ENCODE measurements at regions not wholly inside any gene's neighbourhood (a gene's known extent, or its start where the extent isn't known, plus 50 kb on each side); places are given as distances from the start of the nearest gene placed in this dataset.

DNA sequence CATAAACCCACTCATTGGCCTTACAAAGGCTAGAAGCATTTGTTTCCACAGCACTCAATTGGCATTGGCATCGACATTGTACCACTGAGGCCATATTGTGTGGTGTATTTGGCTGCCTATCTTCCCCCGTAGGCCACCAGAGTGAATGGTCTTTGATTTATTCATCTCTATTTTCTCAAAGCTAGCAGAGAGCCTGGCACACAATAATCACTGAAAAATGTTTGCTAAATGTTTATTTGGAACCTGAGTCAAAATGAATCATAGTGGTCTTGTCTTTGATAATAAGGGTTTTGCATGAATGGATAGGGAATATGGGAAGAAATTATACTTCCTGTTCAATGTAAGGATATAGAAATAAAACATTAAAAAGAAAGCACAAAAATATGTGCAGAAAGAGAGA, 107.3 kb upstream of the SLC8A1 start:
- no peak overlapping the region for H3K4me2 ChIP-seq

GRCh38 chr2:40564184-40564583, 112.3 kb upstream of the SLC8A1 start:
- Histone ChIP-seq H3K4me3 (IDR thresholded peaks at IDR 0.05; ENCODE audit: insufficient read depth, low read depth, low read length) (no peak overlapping the region), H3K27me3 (ENCODE audit: insufficient read depth, low read depth) (no peaks in the 10 kb centered on the region), H3K79me2 (ENCODE audit: insufficient read depth, low read depth) (no peaks in the 10 kb centered on the region), H4K20me1 (ENCODE audit: insufficient read depth) (no peaks in the 10 kb centered on the region), H3K27ac (no peak overlapping the region), H3K4me1 (ENCODE audit: low read depth, poor library complexity, severe bottlenecking) (no peaks in the 10 kb centered on the region), H3K4me2 (no peak overlapping the region), H3K9ac (no peak overlapping the region), H2AFZ (ENCODE audit: low read depth) (no peak overlapping the region), H3K36me3 (ENCODE audit: insufficient read depth) (no peaks in the 10 kb centered on the region)
- TF ChIP-seq, protein P1, sequence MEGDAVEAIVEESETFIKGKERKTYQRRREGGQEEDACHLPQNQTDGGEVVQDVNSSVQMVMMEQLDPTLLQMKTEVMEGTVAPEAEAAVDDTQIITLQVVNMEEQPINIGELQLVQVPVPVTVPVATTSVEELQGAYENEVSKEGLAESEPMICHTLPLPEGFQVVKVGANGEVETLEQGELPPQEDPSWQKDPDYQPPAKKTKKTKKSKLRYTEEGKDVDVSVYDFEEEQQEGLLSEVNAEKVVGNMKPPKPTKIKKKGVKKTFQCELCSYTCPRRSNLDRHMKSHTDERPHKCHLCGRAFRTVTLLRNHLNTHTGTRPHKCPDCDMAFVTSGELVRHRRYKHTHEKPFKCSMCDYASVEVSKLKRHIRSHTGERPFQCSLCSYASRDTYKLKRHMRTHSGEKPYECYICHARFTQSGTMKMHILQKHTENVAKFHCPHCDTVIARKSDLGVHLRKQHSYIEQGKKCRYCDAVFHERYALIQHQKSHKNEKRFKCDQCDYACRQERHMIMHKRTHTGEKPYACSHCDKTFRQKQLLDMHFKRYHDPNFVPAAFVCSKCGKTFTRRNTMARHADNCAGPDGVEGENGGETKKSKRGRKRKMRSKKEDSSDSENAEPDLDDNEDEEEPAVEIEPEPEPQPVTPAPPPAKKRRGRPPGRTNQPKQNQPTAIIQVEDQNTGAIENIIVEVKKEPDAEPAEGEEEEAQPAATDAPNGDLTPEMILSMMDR (conservative IDR thresholded peaks at IDR 0.05; ENCODE audit: low read depth, low read length) = no peak

More for the DNA sequence above, 107.3 kb upstream of the SLC8A1 start:
- Histone ChIP-seq H2AFZ (ENCODE audit: low read depth) (no peak overlapping the region), H3K9ac (no peak overlapping the region), H3K27ac (no peak overlapping the region), H3K4me3 (IDR thresholded peaks at IDR 0.05; ENCODE audit: insufficient read depth, low read depth, low read length) (no peak overlapping the region), H3K36me3 (ENCODE audit: insufficient read depth) (no peaks in the 10 kb centered on the region), H3K27me3 (ENCODE audit: insufficient read depth, low read depth) (no peaks in the 10 kb centered on the region), H3K79me2 (ENCODE audit: insufficient read depth, low read depth) (no peaks in the 10 kb centered on the region), H4K20me1 (ENCODE audit: insufficient read depth) (no peaks in the 10 kb centered on the region), H3K4me1 (ENCODE audit: low read depth, poor library complexity, severe bottlenecking) (no peaks in the 10 kb centered on the region)
- TF ChIP-seq, protein P1 (conservative IDR thresholded peaks at IDR 0.05; ENCODE audit: low read depth, low read length) = no peak

GRCh38 chr2:40579247-40579646, 127.4 kb upstream of the SLC8A1 start:
- Histone ChIP-seq H3K4me1 (ENCODE audit: low read depth, poor library complexity, severe bottlenecking) (no peaks in the 10 kb centered on the region), H4K20me1 (ENCODE audit: insufficient read depth) (no peaks in the 10 kb centered on the region), H3K36me3 (ENCODE audit: insufficient read depth) (no peaks in the 10 kb centered on the region), H3K27ac (no peak overlapping the region), H3K4me2 (no peak overlapping the region), H3K79me2 (ENCODE audit: insufficient read depth, low read depth) (no peaks in the 10 kb centered on the region), H3K27me3 (ENCODE audit: insufficient read depth, low read depth) (no peaks in the 10 kb centered on the region), H2AFZ (ENCODE audit: low read depth) (no peak overlapping the region), H3K4me3 (IDR thresholded peaks at IDR 0.05; ENCODE audit: insufficient read depth, low read depth, low read length) (no peak overlapping the region), H3K9ac (no peak overlapping the region)
- TF ChIP-seq, protein P1 (conservative IDR thresholded peaks at IDR 0.05; ENCODE audit: low read depth, low read length) = no peak

DNA sequence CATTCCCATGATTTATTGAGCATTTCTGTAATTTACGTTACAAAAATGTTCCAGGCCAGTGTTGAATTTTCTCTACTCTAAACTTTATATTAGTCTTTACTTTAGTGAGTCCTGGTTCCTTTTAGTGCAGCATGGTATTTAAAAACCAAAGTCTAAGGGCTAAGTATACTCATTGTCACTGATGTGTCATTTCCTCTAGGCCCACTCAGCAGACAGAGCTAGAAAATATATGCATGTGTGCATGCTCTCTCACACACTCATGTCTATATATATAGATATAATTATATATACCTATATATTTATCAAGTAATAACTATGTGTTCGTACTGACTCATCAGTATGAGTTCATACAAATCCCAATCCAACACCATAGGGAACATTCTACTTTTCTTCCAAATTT, 132.5 kb upstream of the SLC8A1 start:
- Histone ChIP-seq H3K4me2 (no peak overlapping the region), H3K36me3 (ENCODE audit: insufficient read depth) (no peaks in the 10 kb centered on the region), H4K20me1 (ENCODE audit: insufficient read depth) (no peaks in the 10 kb centered on the region), H3K4me1 (ENCODE audit: low read depth, poor library complexity, severe bottlenecking) (no peaks in the 10 kb centered on the region), H3K27ac (no peak overlapping the region), H2AFZ (ENCODE audit: low read depth) (no peak overlapping the region), H3K79me2 (ENCODE audit: insufficient read depth, low read depth) (no peaks in the 10 kb centered on the region), H3K27me3 (ENCODE audit: insufficient read depth, low read depth) (no peaks in the 10 kb centered on the region), H3K4me3 (IDR thresholded peaks at IDR 0.05; ENCODE audit: insufficient read depth, low read depth, low read length) (no peak overlapping the region), H3K9ac (no peak overlapping the region)
- TF ChIP-seq, protein P1 (conservative IDR thresholded peaks at IDR 0.05; ENCODE audit: low read depth, low read length) = no peak
